ENCODE measurements at regions not wholly inside any gene's neighbourhood (a gene's known extent, or its start where the extent isn't known, plus 50 kb on each side); places are given as distances from the start of the nearest gene placed in this dataset.
"Not testable (repeated sequence)": the region's sequence is repeated elsewhere in the genome, so short reads cannot be mapped to it uniquely, and the experiment has no call there.

- not testable (repeated sequence) for TF ChIP-seq EZH2 (IDR thresholded peaks at IDR 0.05); POLR2AphosphoS5 (IDR thresholded peaks at IDR 0.05; ENCODE audit: borderline replicate concordance, low read depth, low read length)
Observed at GRCh38 chr12:31177514-31177913, 103.9 kb downstream of the DDX11 start.
